ENCODE measurements at regions not wholly inside any gene's neighbourhood (a gene's known extent, or its start where the extent isn't known, plus 50 kb on each side); places are given as distances from the start of the nearest gene placed in this dataset.

GRCh38 chr4:92199135-92199534 is 104.6 kb upstream of the GRID2 start:
- TF ChIP-seq EZH2 (IDR thresholded peaks at IDR 0.05; ENCODE audit: low read length) (no peak), CTCF (optimal IDR thresholded peaks at IDR 0.05 in 1 of 3, IDR thresholded peaks at IDR 0.05 in 1 of 3, conservative IDR thresholded peaks at IDR 0.05 in 1 of 3; ENCODE audit: extremely low read depth in 1 of 3, insufficient read depth in 2 of 3, low read length in 3 of 3) (no peak)
- H3K27ac ChIP-seq (ENCODE audit: control insufficient read depth, insufficient read depth, low read length) = no peak overlapping the region
- H2AFZ ChIP-seq (ENCODE audit: control insufficient read depth, low read length) = no peak overlapping the region
- H3K79me2 ChIP-seq (ENCODE audit: control insufficient read depth, insufficient read depth, low read length) = no peaks in the 10 kb centered on the region
- no peaks in the 10 kb centered on the region for H4K20me1 ChIP-seq (ENCODE audit: control insufficient read depth, extremely low read depth, insufficient read depth, low read length)
- dilution Hi-C loops (cut with MboI; ENCODE audit: extremely low pct_ligation_motif_present, low sequenced_read_pairs) = no loop called here
- no peaks in the 10 kb centered on the region for H3K27me3 ChIP-seq (ENCODE audit: control insufficient read depth, extremely low read depth, insufficient read depth, low read length)
- H3K9ac ChIP-seq (ENCODE audit: control insufficient read depth, extremely low read depth, insufficient read depth, low read length) = no peak overlapping the region
- no peak for FAIRE-seq
- no peaks in the 10 kb centered on the region for H3K9me1 ChIP-seq (ENCODE audit: control insufficient read depth, extremely low read depth, insufficient read depth, low read length)
- H3K4me1 ChIP-seq (ENCODE audit: control insufficient read depth, extremely low read depth, insufficient read depth, low read length) = no peaks in the 10 kb centered on the region
- no peak overlapping the region for H3K4me3 ChIP-seq (ENCODE audit: control insufficient read depth in 2 of 3, extremely low read depth in 1 of 3, insufficient read depth in 2 of 3, low read depth in 1 of 3, low read length in 3 of 3)
- no peaks in the 10 kb centered on the region for H3K36me3 ChIP-seq (ENCODE audit: control insufficient read depth in 2 of 2, extremely low read depth in 1 of 2, insufficient read depth in 2 of 2, low read length in 2 of 2)
- DNase-seq (ENCODE audit: low read depth, low spot score) = no peak
- no peaks in the 10 kb centered on the region for H3K9me3 ChIP-seq (ENCODE audit: control insufficient read depth, low read depth, low read length)
- no peak overlapping the region for H3K4me2 ChIP-seq (ENCODE audit: control insufficient read depth, extremely low read depth, insufficient read depth, low read depth, low read length)

- Histone ChIP-seq H3K9ac (ENCODE audit: control insufficient read depth, extremely low read depth, insufficient read depth, low read length) (no peak overlapping the region), H3K27me3 (ENCODE audit: control insufficient read depth, extremely low read depth, insufficient read depth, low read length) (no peaks in the 10 kb centered on the region), H4K20me1 (ENCODE audit: control insufficient read depth, extremely low read depth, insufficient read depth, low read length) (no peaks in the 10 kb centered on the region), H3K9me1 (ENCODE audit: control insufficient read depth, extremely low read depth, insufficient read depth, low read length) (no peaks in the 10 kb centered on the region), H3K4me2 (ENCODE audit: control insufficient read depth, extremely low read depth, insufficient read depth, low read depth, low read length) (no peak overlapping the region), H3K4me1 (ENCODE audit: control insufficient read depth, extremely low read depth, insufficient read depth, low read length) (no peaks in the 10 kb centered on the region), H2AFZ (ENCODE audit: control insufficient read depth, low read length) (no peak overlapping the region), H3K36me3 (ENCODE audit: control insufficient read depth in 2 of 2, extremely low read depth in 1 of 2, insufficient read depth in 2 of 2, low read length in 2 of 2) (no peaks in the 10 kb centered on the region), H3K4me3 (ENCODE audit: control insufficient read depth in 2 of 3, extremely low read depth in 1 of 3, insufficient read depth in 2 of 3, low read depth in 1 of 3, low read length in 3 of 3) (no peak overlapping the region), H3K9me3 (ENCODE audit: control insufficient read depth, low read depth, low read length) (no peaks in the 10 kb centered on the region), H3K27ac (ENCODE audit: control insufficient read depth, insufficient read depth, low read length) (no peak overlapping the region), H3K79me2 (ENCODE audit: control insufficient read depth, insufficient read depth, low read length) (no peaks in the 10 kb centered on the region)
- no peak for FAIRE-seq
- no peak for DNase-seq (ENCODE audit: low read depth, low spot score)
- dilution Hi-C loops (cut with MboI; ENCODE audit: extremely low pct_ligation_motif_present, low sequenced_read_pairs) = no loop called here
- no peak for TF ChIP-seq EZH2 (IDR thresholded peaks at IDR 0.05; ENCODE audit: low read length)
- TF ChIP-seq CTCF (optimal IDR thresholded peaks at IDR 0.05 in 1 of 3, IDR thresholded peaks at IDR 0.05 in 1 of 3, conservative IDR thresholded peaks at IDR 0.05 in 1 of 3; ENCODE audit: extremely low read depth in 1 of 3, insufficient read depth in 2 of 3, low read length in 3 of 3) = no peak
These were observed 92.9 kb upstream of the GRID2 start for GRCh38 chr4:92210906-92211305.
